Testis (tissue), 2 donors: ENCODE measurements at regions not wholly inside any gene's neighbourhood (a gene's known extent, or its start where the extent isn't known, plus 50 kb on each side); places are given as distances from the start of the nearest gene placed in this dataset.

ENCODE experiments used
- POLR2A ChIP-seq: fragments of 450-650 bp; IDR thresholded peaks from one replicate; pipeline ENCODE4 v1.6.1; 2017; ENCODE audit warnings: antibody characterized with exemption, mild to moderate bottlenecking, moderate library complexity
- TF ChIP-seq, protein P1 (sequence below), 3 experiments: fragments of 450-650 bp in 2 of 3; fragments of 200-600 bp in 1 of 3; sonication (generic) in 1 of 3; IDR thresholded peaks; one replicate each; pipeline ENCODE4 v1.5.1; 2016 to 2019; ENCODE audit warnings: antibody characterized with exemption in 3 of 3, mild to moderate bottlenecking in 2 of 3, moderate library complexity in 1 of 3

DNA sequence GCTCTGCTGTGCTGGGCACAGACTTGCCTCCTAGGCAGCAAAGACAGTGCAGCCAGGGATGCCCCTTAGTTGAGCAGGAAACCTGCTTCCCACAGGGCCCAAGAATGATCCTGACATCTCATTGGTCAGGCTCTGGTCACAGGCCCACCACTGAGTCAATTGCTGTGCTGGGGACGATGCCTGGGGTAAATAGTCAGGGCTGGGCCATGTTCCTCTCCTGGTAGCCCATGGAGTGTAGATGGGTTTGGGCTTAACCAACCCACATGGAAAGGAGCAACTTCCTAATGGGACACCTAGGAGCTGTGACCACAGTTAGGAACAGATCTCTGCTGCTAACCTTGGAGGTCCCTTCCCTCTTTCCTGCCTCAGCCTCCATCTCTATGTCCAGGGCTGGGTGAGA lies 212.5 kb upstream of the ZNF536 start:
- TF ChIP-seq, protein P1, sequence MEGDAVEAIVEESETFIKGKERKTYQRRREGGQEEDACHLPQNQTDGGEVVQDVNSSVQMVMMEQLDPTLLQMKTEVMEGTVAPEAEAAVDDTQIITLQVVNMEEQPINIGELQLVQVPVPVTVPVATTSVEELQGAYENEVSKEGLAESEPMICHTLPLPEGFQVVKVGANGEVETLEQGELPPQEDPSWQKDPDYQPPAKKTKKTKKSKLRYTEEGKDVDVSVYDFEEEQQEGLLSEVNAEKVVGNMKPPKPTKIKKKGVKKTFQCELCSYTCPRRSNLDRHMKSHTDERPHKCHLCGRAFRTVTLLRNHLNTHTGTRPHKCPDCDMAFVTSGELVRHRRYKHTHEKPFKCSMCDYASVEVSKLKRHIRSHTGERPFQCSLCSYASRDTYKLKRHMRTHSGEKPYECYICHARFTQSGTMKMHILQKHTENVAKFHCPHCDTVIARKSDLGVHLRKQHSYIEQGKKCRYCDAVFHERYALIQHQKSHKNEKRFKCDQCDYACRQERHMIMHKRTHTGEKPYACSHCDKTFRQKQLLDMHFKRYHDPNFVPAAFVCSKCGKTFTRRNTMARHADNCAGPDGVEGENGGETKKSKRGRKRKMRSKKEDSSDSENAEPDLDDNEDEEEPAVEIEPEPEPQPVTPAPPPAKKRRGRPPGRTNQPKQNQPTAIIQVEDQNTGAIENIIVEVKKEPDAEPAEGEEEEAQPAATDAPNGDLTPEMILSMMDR (IDR thresholded peaks at IDR 0.05) = no peak
- TF ChIP-seq POLR2A = no peak
